Lung (tissue), 11 donors: ENCODE measurements at regions not wholly inside any gene's neighbourhood (a gene's known extent, or its start where the extent isn't known, plus 50 kb on each side); places are given as distances from the start of the nearest gene placed in this dataset.

ENCODE experiments used
- ATAC-seq: fragments of 200-7000 bp; cut with Tn5 transposase; one replicate; pipeline ENCODE4 v1.9.1; 2020; ENCODE audit warnings: moderate number of reproducible peaks; ENCODE audit not compliant: insufficient read depth, low FRiP score
- DNase-seq, 3 donors: peaks; one replicate each; pipeline ENCODE4 v3.0.0-alpha.2; 2013 to 2017
- H3K27ac ChIP-seq, 2 donors: one replicate each; pipeline ENCODE4 v1.5.1; 2013; ENCODE audit warnings: mild to moderate bottlenecking in 2 of 2, moderate library complexity in 2 of 2, control low read depth in 1 of 2, inconsistent platforms in 1 of 2, low read depth in 1 of 2, low read length in 1 of 2
- H3K27me3 ChIP-seq, 3 donors: one replicate each; pipeline ENCODE4 v1.5.1; 2013; ENCODE audit warnings: low read length in 2 of 3; ENCODE audit not compliant: control insufficient read depth in 3 of 3, insufficient read depth in 3 of 3
- H3K36me3 ChIP-seq, 4 donors: one replicate each; pipeline ENCODE4 v1.5.1; 2013; ENCODE audit warnings: low read length in 4 of 4, mild to moderate bottlenecking in 1 of 4, moderate library complexity in 1 of 4; ENCODE audit not compliant: control insufficient read depth in 4 of 4, insufficient read depth in 4 of 4
- H3K4me1 ChIP-seq, 5 donors: one replicate each; pipeline ENCODE4 v1.5.1; 2013; ENCODE audit warnings: low read length in 5 of 5, mild to moderate bottlenecking in 2 of 5, moderate library complexity in 1 of 5; ENCODE audit not compliant: control insufficient read depth in 5 of 5, insufficient read depth in 5 of 5
- H3K4me3 ChIP-seq: one replicate; pipeline ENCODE4 v1.5.1; 2013; ENCODE audit warnings: mild to moderate bottlenecking, control low read depth, moderate library complexity
- H3K9ac ChIP-seq, 2 donors: one replicate each; pipeline ENCODE4 v1.5.1; 2013; ENCODE audit warnings: low read length in 2 of 2, control low read depth in 1 of 2; ENCODE audit not compliant: insufficient read depth in 1 of 2
- H3K9me3 ChIP-seq, 4 donors: one replicate each; pipeline ENCODE4 v1.5.1; 2013; ENCODE audit warnings: low read length in 3 of 4, mild to moderate bottlenecking in 1 of 4, moderate library complexity in 1 of 4; ENCODE audit not compliant: control insufficient read depth in 4 of 4, insufficient read depth in 3 of 4
- CTCF ChIP-seq: IDR thresholded peaks from 2 replicates; pipeline ENCODE4 v1.5.1; 2012; ENCODE audit warnings: mild to moderate bottlenecking; ENCODE audit errors: control extremely low read depth, extremely low read depth
- WGBS, 2 donors: extraction: QIAGEN DNeasy Blood & Tissue Kit; methylation state at CpG; one replicate each; pipeline ENCODE4 v1.1.7; 2013; 5-methylcytosine and 5-hydroxymethylcytosine counted together
- donor health status: control.
- donor health status: control.
- donor health status: Bipolar disorder and iron deficiency.
- donor health status: healthy.
- donor health status: DM: yes; HTN: yes; CAD: no.

GRCh38 chr3:55297706-55298105 lies 189.4 kb downstream of the WNT5A start:
- Histone ChIP-seq H3K4me3 (no peak overlapping the region), H3K36me3 (no peaks in the 10 kb centered on the region), H3K9ac (no peak overlapping the region), H3K27me3 (no peaks in the 10 kb centered on the region), H3K9me3 (no peaks in the 10 kb centered on the region), H3K27ac (no peak overlapping the region), H3K4me1 (peaks cover 0 to under 1% (median 0%) of the 10 kb centered on the region in 5 donors)
- DNase-seq = no peak
- ATAC-seq = no peak
- WGBS, 2 donors = 80 to 83% methylated on average over 5 of the region's 5 CpGs
- no peak for TF ChIP-seq CTCF

GRCh38 chr3:55297245-55297644 lies 189.9 kb downstream of the WNT5A start:
- Histone ChIP-seq H3K27me3 (no peaks in the 10 kb centered on the region), H3K36me3 (no peaks in the 10 kb centered on the region), H3K9ac (no peak overlapping the region), H3K27ac (no peak overlapping the region), H3K4me3 (no peak overlapping the region), H3K9me3 (no peaks in the 10 kb centered on the region), H3K4me1 (peaks cover 0 to 5% (median 0%) of the 10 kb centered on the region in 5 donors)
- no peak for TF ChIP-seq CTCF
- 74 to 80% methylated on average over 2 of the region's 2 CpGs for WGBS, 2 donors
- DNase-seq (no peak), ATAC-seq (no peak)

- Histone ChIP-seq H3K27me3 (no peaks in the 10 kb centered on the region), H3K9me3 (no peaks in the 10 kb centered on the region), H3K4me1 (peaks cover 0 to 8% (median 0%) of the 10 kb centered on the region in 5 donors), H3K36me3 (no peaks in the 10 kb centered on the region), H3K27ac (no peak overlapping the region), H3K4me3 (no peak overlapping the region), H3K9ac (no peak overlapping the region)
- ATAC-seq (no peak), DNase-seq (no peak)
- TF ChIP-seq CTCF = no peak
- WGBS, 2 donors = 80 to 100% methylated on average over 1 of the region's 1 CpG
These were observed 190.3 kb downstream of the WNT5A start for GRCh38 chr3:55296791-55297190.

GRCh38 chr3:55296030-55296429 lies 191.1 kb downstream of the WNT5A start:
- Histone ChIP-seq H3K36me3 (no peaks in the 10 kb centered on the region), H3K4me1 (peaks cover 0 to 8% (median 0%) of the 10 kb centered on the region in 5 donors), H3K9ac (no peak overlapping the region), H3K4me3 (no peak overlapping the region), H3K27me3 (no peaks in the 10 kb centered on the region), H3K27ac (no peak overlapping the region), H3K9me3 (no peaks in the 10 kb centered on the region)
- WGBS, 2 donors = 96 to 97% methylated on average over 2 of the region's 2 CpGs
- ATAC-seq = no peak
- DNase-seq = no peak
- no peak for TF ChIP-seq CTCF
